GM12891 (cell line): ENCODE measurements at regions not wholly inside any gene's neighbourhood (a gene's known extent, or its start where the extent isn't known, plus 50 kb on each side); places are given as distances from the start of the nearest gene placed in this dataset.

ENCODE experiments used
- PAX5 ChIP-seq: IDR thresholded peaks from 2 replicates; pipeline ENCODE4 v1.6.1; 2011; ENCODE audit warnings: low read length, moderate library complexity, mild to moderate bottlenecking; ENCODE audit not compliant: insufficient read depth, severe bottlenecking
- POLR2A ChIP-seq: IDR thresholded peaks from 2 replicates; pipeline ENCODE4 v1.6.1; 2011; ENCODE audit warnings: low read depth, low read length, control low read depth
- POLR2AphosphoS5 ChIP-seq: IDR thresholded peaks from 2 replicates; pipeline ENCODE4 v1.6.1; 2011; ENCODE audit warnings: low read depth, low read length, control low read depth
- SPI1 ChIP-seq: IDR thresholded peaks from 2 replicates; pipeline ENCODE4 v1.6.1; 2011; ENCODE audit warnings: low read depth, low read length, control low read depth
- TAF1 ChIP-seq: IDR thresholded peaks from 2 replicates; pipeline ENCODE4 v1.6.1; 2011; ENCODE audit warnings: low read depth, low read length, control low read depth

- TF ChIP-seq TAF1: no peak
- no peak for TF ChIP-seq POLR2A
- TF ChIP-seq PAX5: no peak
- TF ChIP-seq POLR2AphosphoS5: no peak
- TF ChIP-seq SPI1: no peak
These were observed 253.8 kb upstream of the MMADHC start for GRCh38 chr2:149841396-149841795.
